Ureter (tissue), 1 donor: ENCODE measurements at regions not wholly inside any gene's neighbourhood (a gene's known extent, or its start where the extent isn't known, plus 50 kb on each side); places are given as distances from the start of the nearest gene placed in this dataset.
"Not testable (repeated sequence)": the region's sequence is repeated elsewhere in the genome, so short reads cannot be mapped to it uniquely, and the experiment has no call there.

ENCODE experiments used
- DNase-seq: peaks from one replicate; pipeline ENCODE4 v3.0.0-alpha.2; 2020; ENCODE audit warnings: low spot score
- donor health status: DM: yes; HTN: yes; CAD: no.

DNA sequence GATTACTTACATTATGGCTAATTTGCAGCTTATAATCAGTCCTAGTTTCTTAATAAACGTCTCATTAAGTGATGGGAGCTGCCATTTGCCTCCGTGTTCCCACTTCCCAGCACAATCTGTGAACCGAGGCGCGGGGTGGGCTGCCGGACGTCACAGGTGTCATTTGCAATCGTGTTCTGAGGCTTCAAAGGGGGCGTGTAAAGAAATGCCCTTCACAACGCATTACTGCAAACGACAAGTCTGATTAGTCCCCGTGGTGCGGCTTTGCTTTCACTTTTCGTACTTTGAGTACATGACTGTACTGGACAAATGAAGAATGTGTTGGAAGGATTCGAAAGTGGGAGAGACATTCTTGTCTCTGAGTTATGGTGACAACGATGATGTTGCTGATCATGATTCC lies 614.2 kb upstream of the ADARB2 start:
- no peak for DNase-seq

DNA sequence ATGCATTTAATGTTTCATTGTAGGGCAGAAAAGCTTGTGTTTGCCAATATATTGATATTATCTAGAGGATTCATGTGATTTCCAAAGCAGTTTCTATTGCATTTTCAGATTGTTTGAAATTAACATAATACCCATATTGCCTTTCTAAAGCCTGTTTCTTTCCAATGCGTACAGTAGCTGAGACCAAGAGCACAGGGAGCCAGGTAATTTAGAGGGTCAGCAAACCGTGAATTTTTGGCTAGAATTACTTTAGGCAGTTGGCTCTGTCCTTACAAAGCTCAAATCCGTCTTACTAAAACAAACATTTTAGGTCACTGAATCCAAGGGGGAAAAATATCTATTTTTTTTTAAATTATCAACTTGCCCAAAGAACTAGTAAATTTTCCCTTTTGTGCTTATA lies 604.9 kb upstream of the ADARB2 start:
- DNase-seq, result no peak

GRCh38 chr10:2340831-2341647 lies 603.7 kb upstream of the ADARB2 start:
- no peak for DNase-seq

- DNase-seq, result no peak
Observed at GRCh38 chr10:2335626-2336025, 598.3 kb upstream of the ADARB2 start.

DNA sequence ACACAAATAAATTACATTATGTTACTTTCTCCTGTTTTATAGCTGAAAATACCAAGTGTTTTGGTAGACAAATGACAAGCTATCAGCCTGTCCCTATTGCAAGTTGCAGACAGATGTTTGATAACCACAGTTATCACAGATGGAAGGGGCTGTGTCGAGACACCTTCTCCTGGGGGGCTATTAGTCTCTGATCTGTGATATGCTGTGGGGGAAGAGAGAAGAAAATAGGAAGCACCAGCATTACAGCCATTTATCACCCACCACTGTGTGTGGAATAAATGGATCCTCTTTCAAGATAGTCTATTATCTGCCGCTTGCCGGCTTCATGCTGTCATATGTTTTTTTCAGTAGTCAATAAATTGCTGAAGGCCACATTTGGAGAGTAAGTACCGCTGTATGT lies 597.2 kb upstream of the ADARB2 start:
- DNase-seq, result no peak

DNA sequence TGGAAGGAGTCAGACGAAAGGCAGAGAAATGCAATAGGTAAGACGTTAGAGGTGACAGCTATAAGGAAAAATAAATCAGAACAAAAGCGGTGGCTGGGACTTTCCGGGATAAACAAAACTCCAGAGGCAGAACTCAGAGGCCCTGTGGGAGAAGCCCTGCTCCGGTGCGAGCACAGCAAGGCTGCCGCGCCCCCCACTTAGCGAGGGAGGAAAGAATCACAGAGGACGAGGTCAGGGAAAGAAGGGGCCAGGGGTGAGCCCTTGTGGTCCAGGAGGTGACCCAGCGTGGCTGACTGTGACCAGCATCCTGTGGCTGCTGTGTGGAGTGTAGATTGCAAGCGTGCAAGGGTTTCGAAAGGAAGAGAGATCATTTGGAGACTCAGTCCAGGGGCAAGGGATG lies 591.8 kb upstream of the ADARB2 start:
- DNase-seq, result no peak

DNA sequence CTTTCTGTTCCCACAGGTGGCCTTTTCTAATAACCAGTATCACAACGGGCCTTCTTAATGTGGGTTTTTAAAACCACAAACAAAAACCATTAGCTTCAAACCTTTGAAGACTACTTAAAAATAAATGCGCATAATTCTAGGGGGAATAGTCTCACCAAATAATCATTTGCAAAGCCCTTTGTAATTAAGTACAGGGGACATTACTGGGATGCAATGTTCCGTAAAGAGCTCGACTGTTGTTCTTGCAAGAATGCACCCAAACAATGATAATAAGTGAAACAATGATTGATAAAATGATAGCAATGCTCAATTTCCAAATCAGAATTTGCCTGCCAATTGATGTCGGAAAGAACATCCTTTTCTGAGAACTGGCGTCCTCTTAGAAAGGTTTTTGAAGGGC lies 589.1 kb upstream of the ADARB2 start:
- DNase-seq, result no peak

DNA sequence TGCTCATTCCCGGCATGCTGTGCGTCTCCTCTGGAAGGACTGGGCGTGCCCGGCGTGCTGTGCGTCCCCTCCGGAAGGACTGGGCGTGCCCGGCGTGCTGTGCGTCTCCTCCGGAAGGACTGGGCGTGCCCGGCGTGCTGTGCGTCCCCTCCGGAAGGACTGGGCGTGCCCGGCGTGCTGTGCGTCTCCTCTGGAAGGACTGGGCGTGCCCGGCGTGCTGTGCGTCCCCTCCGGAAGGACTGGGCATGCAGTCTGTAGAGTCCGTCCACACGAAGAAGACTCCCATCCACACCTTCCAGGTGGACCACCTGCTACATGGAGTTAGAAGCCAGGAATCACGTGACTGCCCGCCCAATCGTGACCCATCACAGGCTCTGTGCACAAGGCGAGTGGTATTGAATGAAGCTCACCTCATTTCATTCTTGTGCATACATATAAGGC lies 577.7 kb upstream of the ADARB2 start:
- DNase-seq, result not testable (repeated sequence)

DNA sequence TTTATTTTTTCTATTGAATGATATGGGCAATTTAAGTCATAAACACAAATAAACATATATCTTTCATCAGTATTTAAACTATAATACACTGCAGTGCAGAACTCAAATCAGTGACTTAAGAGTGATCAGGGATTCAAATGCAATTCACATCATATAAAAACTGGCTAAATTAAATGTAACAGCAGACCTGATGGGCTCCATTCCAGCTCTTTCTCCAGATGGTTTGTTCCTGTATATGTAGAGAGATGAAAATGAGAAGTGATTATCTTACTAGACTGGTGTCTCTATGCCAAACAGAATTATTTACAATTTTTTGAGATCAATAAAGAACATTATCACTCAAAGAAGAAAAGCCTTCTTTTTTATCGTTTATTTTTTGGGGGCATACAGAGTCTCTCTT lies 568.8 kb upstream of the ADARB2 start:
- no peak for DNase-seq

DNA sequence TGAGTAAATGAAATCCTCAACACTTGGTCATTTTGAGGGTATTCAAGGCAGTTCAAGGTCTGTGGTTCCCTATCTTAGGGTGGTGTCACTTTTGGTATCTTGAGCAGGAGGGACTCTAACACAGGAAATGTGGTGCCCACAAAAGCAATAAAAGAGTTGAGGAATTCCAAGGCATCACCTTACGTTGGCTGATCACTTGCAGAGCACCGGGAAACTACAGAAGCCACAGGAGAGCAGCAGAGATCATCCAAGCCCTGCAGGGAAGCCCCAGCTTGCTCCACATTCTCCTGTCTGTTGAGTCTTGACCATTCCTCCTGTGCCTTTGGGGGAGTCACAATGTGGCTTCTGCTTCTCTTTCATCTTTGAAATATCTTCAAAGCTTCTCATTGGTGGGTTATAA lies 565.8 kb upstream of the ADARB2 start:
- DNase-seq, result no peak

- no peak for DNase-seq
Observed at GRCh38 chr10:2301227-2301626, 563.9 kb upstream of the ADARB2 start.

- no peak for DNase-seq
Observed at GRCh38 chr10:2300231-2300630, 562.9 kb upstream of the ADARB2 start.

GRCh38 chr10:2296179-2296891 lies 559.0 kb upstream of the ADARB2 start:
- no peak for DNase-seq

DNA sequence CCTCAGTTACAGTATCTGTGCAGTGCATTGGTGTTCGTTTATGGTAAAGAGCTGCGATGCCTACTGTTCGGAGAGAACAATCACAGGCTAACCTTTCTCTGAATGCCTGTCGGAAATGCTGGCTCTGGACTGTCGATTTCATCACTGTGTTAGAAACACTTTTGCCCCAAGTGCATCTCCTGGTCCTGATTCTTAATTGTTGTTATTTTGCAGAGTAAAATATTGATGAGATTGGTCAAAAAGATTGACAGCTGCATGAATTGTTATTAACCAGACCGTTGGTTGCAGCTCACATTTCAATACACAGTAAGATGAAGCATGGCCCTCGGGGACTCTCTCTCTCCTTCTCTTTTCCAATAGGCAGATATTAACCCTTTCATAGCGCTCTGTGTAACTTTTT lies 557.4 kb upstream of the ADARB2 start:
- no peak for DNase-seq

GRCh38 chr10:2284071-2284470 lies 546.7 kb upstream of the ADARB2 start:
- DNase-seq, result no peak

DNA sequence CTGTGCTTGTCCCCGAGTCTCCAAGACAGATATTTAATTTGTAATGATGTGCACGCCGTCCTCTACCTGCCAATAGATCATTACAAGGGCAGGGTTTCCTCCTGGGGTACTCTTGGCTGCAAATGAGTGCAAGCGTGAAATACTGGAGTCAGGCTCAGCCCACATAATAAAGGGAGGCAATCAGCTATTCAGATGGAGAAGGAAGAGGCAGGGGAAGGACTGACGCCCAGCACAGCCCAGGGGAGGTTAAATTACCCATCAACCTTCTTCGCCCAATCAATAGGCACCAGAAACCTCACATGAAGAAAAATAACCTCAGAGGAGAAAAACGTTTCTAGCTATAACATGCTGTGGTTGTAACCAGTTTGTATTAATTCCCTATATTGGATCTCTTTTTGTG lies 544.9 kb upstream of the ADARB2 start:
- DNase-seq, result no peak

GRCh38 chr10:2280713-2281300 lies 543.5 kb upstream of the ADARB2 start:
- DNase-seq, result no peak

DNA sequence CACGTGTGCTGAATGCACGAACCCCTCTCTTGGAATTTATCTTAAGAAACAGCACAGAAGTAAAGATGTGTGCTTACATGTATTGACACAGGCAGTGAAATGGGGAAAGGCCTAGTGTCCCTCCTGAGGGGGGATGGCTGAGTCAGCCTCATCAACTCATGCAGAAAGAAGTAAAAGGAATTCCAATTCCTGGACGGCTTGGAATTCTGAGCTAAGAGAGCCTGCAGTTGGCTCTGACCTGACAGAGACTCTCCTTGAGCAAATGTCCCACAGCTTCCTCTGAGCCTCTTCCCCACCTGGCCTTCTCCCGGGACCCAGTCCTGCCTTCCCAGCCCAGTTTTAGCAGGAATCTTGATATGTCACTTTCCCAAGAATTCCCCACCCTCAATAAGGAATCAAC lies 542.4 kb upstream of the ADARB2 start:
- DNase-seq, result no peak

DNA sequence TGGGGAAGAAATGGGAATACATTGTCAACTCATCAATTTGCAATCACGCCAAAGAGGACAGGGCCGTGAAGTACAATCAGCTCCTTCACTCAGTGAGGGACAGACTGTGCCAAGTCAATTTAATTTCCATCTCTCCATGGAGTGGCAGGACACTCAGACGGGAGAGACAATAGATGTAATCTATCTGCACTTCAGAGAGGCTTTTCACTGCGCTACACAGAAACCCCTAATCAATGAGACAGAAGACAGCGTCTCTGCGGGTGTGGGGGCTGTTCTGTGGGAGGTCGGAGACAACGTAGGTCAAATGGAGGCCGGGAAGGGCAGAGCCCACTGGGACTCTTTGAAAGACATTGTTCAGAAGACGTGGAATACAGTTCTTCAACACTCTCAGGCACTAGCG lies 541.0 kb upstream of the ADARB2 start:
- no peak for DNase-seq

DNA sequence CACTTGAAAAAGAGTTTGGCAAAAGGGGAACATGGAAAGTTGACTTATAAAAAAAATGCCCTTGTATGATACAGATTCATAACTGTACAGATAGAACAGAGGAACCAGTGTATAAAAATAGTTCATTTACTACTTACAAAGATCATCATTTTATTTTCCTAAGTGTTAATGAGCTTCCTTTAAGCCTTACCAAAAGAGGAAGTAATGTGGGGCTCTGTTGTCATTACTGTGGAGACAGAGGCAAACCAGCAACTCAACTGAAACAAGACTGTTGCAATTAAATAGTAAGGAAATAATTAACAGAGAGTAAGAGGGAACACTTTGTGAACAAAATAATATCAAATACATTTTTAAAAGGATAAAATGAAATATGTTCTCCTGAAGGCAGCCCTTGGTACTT lies 526.2 kb upstream of the ADARB2 start:
- no peak for DNase-seq

- no peak for DNase-seq
Observed at GRCh38 chr10:2262878-2263277, 525.6 kb upstream of the ADARB2 start.

DNA sequence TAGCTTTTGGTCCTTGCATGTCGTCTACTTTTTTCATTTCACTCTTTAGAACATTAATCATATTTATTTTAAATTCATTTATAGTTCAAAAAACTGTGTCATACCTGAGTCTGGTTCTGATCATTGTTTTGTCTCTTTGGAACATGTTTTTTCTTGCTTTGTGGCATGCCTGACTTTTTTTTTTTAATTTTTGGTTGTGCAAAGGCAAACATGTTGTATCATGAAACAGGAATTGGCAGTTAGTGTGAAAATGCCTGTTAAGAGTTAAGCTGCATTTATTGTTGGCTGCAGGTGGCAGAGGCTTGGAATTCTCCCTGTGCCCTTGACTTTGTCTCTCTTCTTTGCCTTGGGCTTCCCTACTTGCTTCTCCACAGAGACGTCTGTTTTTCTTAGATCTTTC lies 525.0 kb upstream of the ADARB2 start:
- no peak for DNase-seq

DNA sequence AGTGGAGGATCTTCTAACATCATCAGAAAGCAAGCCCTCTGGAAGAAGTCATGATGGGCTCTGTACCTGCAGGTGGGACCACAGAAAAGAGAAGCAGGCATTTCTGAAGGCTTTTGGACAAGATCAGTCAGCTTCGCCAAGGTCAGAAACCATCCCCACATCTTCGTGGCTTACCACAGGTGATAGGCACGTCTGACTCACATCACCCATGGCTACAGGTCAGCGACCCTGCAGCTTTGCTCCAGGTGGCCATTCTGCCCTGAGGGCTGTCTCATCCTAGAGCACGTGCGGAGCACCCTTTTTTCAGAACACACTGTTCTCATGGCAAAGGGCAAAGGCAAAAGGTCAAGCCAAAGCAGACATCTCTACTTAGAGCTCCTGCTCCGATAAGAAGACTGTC lies 518.9 kb upstream of the ADARB2 start:
- no peak for DNase-seq
